Stimulated activated CD4-positive, alpha-beta T cell treated with anti-CD3 and anti-CD28 coated beads, TNF-alpha, amount 100 ng/mL, for 24 hours (primary cell): ENCODE measurements at regions not wholly inside any gene's neighbourhood (a gene's known extent, or its start where the extent isn't known, plus 50 kb on each side); places are given as distances from the start of the nearest gene placed in this dataset.
"Not testable (repeated sequence)": the region's sequence is repeated elsewhere in the genome, so short reads cannot be mapped to it uniquely, and the experiment has no call there.

Source experiments
- DNase-seq, 3 experiments: peaks; one replicate each; pipeline ENCODE4 v3.0.0-alpha.2; 2020; ENCODE audit warnings: low read depth in 3 of 3

DNA sequence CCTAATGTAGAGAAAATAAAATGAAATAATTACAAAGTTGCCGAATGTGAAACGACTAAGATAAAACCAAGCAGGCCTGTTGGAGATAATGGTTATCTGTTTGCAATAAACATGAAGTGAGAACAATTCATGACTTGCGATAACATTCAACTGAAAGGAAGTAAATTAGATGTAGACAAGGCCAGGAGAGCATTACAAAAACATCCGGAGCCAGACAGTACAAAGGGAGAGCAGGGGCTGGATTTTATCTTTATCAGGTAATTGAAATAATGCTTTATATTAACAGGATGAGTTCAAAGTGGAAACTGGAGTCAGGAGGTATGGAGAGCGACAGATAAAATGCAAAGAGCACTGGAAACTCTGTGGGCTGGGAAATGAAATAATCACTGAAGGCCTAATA lies 265.6 kb upstream of the GOT2 start:
- no peak for DNase-seq

- DNase-seq, result not testable (repeated sequence)
Observed at GRCh38 chr16:58992755-58993154, 258.6 kb upstream of the GOT2 start.

- DNase-seq, result not testable (repeated sequence)
Observed at GRCh38 chr16:58983181-58983965, 249.3 kb upstream of the GOT2 start.

DNA sequence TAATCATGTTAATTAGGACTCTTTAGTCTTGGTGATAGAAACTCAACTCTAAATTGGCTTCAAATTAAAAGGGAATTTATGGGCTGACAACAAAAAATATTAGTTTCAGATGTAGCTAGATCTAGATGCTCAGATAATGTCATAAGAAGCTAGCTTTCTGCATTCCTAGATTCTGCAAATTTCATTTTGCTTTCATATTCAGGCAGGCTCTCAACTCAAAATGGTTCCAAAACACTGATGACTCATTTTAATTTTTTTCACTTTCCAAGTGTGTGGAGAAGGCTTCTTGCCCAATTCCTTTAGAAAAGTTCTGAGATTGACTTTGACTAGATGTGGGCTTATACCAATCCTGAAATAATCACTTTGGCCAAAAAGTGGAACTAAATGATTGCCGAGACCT lies 236.7 kb upstream of the GOT2 start:
- no peak for DNase-seq

- DNase-seq, result no peak
Observed at GRCh38 chr16:58963479-58963878, 229.4 kb upstream of the GOT2 start.

- DNase-seq, result no peak
Observed at GRCh38 chr16:58962811-58963210, 228.7 kb upstream of the GOT2 start.

GRCh38 chr16:58960484-58960883 lies 226.4 kb upstream of the GOT2 start:
- DNase-seq, result no peak

DNA sequence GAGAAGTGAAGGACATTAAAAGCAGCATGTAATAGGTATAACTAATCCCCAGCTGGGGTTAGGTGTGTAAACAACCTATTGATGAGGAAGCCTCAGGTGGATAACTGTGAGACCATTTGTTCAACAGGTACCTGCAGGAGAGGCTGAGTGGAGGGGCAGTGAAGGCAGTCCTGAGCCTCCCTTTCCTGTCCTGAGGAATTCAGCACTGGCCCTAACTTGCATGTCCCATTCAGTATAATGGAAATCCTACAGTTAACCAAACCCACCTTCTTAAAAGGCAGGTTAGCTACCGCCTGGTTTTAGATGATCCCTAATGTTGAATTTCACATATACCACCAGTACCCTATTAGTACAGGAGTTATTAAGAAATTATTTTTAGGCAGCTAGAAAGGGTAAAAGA lies 225.9 kb upstream of the GOT2 start:
- DNase-seq, result no peak

DNA sequence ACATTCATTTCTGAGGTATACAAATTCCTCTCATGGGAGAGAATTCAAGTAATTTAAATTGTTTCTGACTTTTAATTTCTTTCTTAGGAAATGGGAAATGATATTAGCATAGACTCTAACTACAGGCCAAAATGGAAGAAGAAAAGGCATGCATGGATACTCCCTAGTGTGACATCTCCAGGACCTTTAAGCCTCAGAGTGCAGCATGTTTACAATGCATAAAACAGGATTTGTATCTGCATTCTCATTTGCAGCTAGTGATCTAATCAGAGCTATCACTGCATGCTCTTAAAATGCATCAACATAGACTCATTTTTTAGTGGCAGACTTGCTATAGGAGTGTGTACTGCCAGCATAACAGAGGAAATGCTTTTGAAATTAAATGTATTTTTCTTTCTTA lies 224.6 kb upstream of the GOT2 start:
- DNase-seq, result no peak

GRCh38 chr16:58948244-58948643 lies 214.1 kb upstream of the GOT2 start:
- no peak for DNase-seq

- DNase-seq, result no peak
Observed at GRCh38 chr16:58940609-58941008, 206.5 kb upstream of the GOT2 start.

- no peak for DNase-seq
Observed at GRCh38 chr16:58938811-58939210, 204.7 kb upstream of the GOT2 start.

GRCh38 chr16:58937661-58938060 lies 203.5 kb upstream of the GOT2 start:
- DNase-seq, result no peak

DNA sequence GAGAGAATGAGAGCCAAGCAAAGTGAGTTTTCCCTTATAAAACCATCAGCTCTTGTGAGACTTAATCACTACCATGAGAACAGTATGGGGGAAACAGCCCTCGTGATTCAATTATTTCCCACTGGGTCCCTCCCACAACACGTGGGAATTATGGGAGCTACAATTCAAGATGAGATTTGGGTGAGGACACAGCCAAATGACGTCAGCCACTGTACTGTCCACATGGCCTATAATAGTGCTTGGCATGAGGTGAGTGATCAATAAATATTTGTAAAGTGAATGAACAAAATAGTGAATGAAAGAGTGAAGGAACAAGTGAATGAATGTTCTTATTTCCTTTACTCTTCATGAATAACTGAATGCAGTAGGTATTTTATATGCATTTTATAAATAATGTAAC lies 199.1 kb upstream of the GOT2 start:
- DNase-seq, result no peak

- no peak for DNase-seq
Observed at GRCh38 chr16:58931436-58931835, 197.3 kb upstream of the GOT2 start.

DNA sequence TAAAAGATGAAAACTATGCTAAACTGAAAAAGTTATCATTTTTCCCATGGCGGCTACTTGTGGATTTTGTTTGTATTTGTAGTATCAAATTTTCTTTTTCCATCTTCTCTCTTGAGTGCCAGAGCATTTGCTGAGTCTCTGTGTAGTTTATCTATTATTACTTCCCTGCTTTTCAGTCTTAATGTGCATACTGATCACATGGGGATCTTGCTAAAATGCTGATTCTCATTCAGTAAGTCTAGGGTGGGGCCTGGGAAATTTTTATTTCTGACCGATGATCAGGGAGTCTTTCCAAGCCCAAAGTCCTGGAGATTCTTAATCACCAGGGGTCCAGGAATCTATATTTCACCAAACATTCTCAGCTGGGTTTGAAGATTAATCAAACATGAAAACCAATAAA lies 189.0 kb upstream of the GOT2 start:
- no peak for DNase-seq

DNA sequence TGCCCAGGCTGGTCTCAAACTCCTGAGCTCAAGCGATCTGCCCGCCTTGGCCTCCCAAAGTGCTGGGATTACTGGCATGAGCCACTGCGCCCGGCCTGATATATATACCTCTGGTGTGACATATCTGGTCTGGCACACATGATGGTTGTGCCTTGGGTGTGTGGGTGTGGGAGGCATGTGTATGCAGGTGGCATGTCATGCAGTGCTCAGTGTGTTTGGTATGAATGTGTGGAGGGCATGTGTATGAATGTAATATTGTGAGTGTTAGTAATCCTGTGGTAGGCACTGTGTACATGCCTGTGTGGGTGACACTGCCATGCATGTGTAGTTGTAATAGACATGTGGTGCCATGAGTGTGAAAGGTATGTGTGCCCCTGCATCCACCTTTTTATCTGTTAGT lies 179.3 kb upstream of the GOT2 start:
- no peak for DNase-seq

- DNase-seq, result no peak
Observed at GRCh38 chr16:58912571-58912970, 178.5 kb upstream of the GOT2 start.

- no peak for DNase-seq
Observed at GRCh38 chr16:58906981-58907715, 173.0 kb upstream of the GOT2 start.

GRCh38 chr16:58904291-58904690 lies 170.2 kb upstream of the GOT2 start:
- DNase-seq, result no peak

DNA sequence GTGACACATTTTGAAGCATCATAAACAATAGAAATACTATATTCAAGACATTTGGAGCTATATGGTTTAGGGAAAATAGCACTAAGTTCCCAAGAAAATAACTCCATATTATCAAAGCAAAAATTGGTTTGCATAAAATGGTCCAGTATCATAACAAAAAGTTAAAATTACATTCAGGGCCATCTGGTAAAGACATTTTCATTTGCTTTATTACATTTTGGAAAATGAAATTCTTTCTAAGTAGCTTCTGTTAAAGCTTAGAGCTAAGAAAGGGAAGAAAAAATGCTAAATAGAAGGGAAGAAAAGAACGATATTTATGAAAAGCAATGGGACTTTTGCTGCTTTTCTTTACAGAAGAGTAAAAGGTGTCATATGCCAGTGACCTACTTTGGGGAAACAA lies 155.4 kb upstream of the GOT2 start:
- DNase-seq, result no peak

DNA sequence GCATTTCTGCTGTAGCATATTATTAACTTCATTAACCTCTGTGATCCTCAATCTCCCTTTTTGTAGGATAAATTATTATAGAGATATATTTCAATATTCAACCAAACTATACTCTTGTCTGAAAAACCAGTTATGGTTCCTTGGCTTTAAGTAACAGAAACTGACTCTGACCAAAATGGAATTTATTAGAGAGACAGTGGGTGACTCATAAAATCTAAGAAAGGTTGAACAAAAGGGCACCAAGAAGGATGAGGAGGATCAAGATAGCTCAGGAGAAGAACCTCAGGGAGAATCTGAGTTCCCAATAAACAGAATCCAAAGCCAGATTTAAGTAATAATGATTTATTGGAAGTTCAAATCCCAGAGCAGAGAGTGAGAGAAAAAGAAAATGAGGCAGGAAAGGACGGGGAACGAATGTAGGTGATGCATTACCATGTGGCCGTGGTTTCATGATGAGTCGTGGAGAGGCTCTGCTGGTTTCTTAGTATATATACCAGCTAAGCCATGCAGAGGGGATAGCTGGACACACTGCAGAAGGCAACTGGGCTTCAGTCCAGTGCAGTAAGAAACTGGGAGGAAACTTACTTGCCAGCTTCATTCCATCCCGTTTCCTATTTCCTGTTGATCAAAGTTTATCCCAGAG lies 151.5 kb upstream of the GOT2 start:
- DNase-seq, result no peak

GRCh38 chr16:58884141-58884540 lies 150.0 kb upstream of the GOT2 start:
- DNase-seq, result no peak
